Hepatocyte (in vitro differentiated cells): ENCODE measurements at regions not wholly inside any gene's neighbourhood (a gene's known extent, or its start where the extent isn't known, plus 50 kb on each side); places are given as distances from the start of the nearest gene placed in this dataset.

Source experiments
- CTCF ChIP-seq: fragments of 200-600 bp; sonication (generic); IDR thresholded peaks from 2 replicates; pipeline ENCODE4 v1.5.1; 2016; ENCODE audit warnings: antibody characterized with exemption, mild to moderate bottlenecking; ENCODE audit not compliant: poor library complexity
- EZH2 ChIP-seq: fragments of 200-600 bp; sonication (generic); IDR thresholded peaks from 2 replicates; pipeline ENCODE4 v1.6.1; 2016; ENCODE audit warnings: antibody characterized with exemption, mild to moderate bottlenecking, borderline replicate concordance

GRCh38 chrX:4206941-4207340 is 493.5 kb upstream of the PRKX start:
- TF ChIP-seq CTCF (no peak), EZH2 (no peak)
